HG02588 (cell line): ENCODE measurements at regions not wholly inside any gene's neighbourhood (a gene's known extent, or its start where the extent isn't known, plus 50 kb on each side); places are given as distances from the start of the nearest gene placed in this dataset.

Source experiments
- ATAC-seq: cut with Tn5 transposase; IDR thresholded peaks from one replicate; pipeline ENCODE4 v1.9.1; 2021; ENCODE audit warnings: mild to moderate bottlenecking, moderate library complexity; ENCODE audit not compliant: unreplicated experiment

- no peak for ATAC-seq
These were observed 114.5 kb downstream of the IRS2 start for GRCh38 chr13:109671919-109672318.

GRCh38 chr13:109670776-109671175 lies 115.6 kb downstream of the IRS2 start:
- ATAC-seq, result no peak

GRCh38 chr13:109669956-109670355 lies 116.4 kb downstream of the IRS2 start:
- no peak for ATAC-seq

GRCh38 chr13:109669234-109669612 lies 117.2 kb downstream of the IRS2 start:
- ATAC-seq, result no peak

GRCh38 chr13:109668433-109669233 lies 117.8 kb downstream of the IRS2 start:
- no peak for ATAC-seq

- no peak for ATAC-seq
These were observed 118.5 kb downstream of the IRS2 start for GRCh38 chr13:109667807-109668291.

GRCh38 chr13:109667056-109667455 lies 119.3 kb downstream of the IRS2 start:
- ATAC-seq, result no peak

- ATAC-seq, result no peak
These were observed 119.7 kb downstream of the IRS2 start for GRCh38 chr13:109666656-109667055.

GRCh38 chr13:109665781-109666249 lies 120.6 kb downstream of the IRS2 start:
- no peak for ATAC-seq

GRCh38 chr13:109665240-109665639 lies 121.1 kb downstream of the IRS2 start:
- ATAC-seq, result no peak

- ATAC-seq, result no peak
These were observed 129.0 kb downstream of the IRS2 start for GRCh38 chr13:109657395-109657794.

GRCh38 chr13:109656206-109656605 lies 130.2 kb downstream of the IRS2 start:
- no peak for ATAC-seq

GRCh38 chr13:109655611-109656010 lies 130.8 kb downstream of the IRS2 start:
- no peak for ATAC-seq

- no peak for ATAC-seq
These were observed 131.2 kb downstream of the IRS2 start for GRCh38 chr13:109655206-109655600.

- ATAC-seq, result no peak
These were observed 131.8 kb downstream of the IRS2 start for GRCh38 chr13:109654341-109655205.

- ATAC-seq, result no peak
These were observed 133.9 kb downstream of the IRS2 start for GRCh38 chr13:109652531-109652930.

GRCh38 chr13:109651854-109652253 lies 134.5 kb downstream of the IRS2 start:
- ATAC-seq, result no peak

GRCh38 chr13:109651311-109651710 lies 135.1 kb downstream of the IRS2 start:
- no peak for ATAC-seq

- ATAC-seq, result no peak
These were observed 135.5 kb downstream of the IRS2 start for GRCh38 chr13:109650861-109651260.

GRCh38 chr13:109649713-109650112 lies 136.7 kb downstream of the IRS2 start:
- no peak for ATAC-seq

GRCh38 chr13:109647699-109648098 lies 138.7 kb downstream of the IRS2 start:
- ATAC-seq, result no peak

GRCh38 chr13:109647053-109647452 lies 139.3 kb downstream of the IRS2 start:
- no peak for ATAC-seq
